ENCODE measurements at regions not wholly inside any gene's neighbourhood (a gene's known extent, or its start where the extent isn't known, plus 50 kb on each side); places are given as distances from the start of the nearest gene placed in this dataset.

DNA sequence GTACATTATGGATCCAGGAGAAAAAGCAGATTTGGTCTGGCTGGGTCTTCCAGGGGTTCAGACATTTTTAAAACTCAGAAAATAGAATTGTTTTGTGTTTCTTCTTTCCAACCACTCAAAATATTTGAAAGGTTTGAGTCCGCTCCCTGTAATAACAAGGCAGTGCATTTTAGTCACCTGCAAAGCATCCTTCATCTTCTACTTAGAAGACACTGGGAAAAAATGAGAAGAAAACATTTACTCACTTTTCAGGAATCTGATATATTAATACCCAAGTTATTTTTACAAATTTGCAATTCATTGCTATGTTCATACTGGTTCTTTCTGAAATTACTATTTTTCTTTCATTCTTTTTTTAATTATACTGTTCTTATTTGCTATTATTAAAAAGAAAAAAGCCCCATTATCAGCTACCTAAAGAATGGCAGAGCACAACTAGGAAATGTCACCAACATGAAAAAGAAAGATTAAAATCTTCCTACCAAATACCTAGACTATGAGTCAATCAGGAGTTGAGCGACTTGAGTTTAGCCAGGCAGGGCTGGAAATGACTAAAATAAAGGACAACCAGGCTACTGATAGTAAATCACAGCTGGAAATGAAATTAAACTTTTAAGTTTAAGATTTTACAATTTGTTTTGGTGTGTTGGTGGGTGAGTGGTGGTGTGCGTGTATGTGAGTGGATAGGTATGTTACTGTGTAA lies 280.3 kb upstream of the THBS1 start:
- no peak overlapping the region for H3K4me3 ChIP-seq (ENCODE audit: low read length)
- no peak for TF ChIP-seq ZNF274 (IDR thresholded peaks at IDR 0.05; ENCODE audit: low read depth, low read length)

DNA sequence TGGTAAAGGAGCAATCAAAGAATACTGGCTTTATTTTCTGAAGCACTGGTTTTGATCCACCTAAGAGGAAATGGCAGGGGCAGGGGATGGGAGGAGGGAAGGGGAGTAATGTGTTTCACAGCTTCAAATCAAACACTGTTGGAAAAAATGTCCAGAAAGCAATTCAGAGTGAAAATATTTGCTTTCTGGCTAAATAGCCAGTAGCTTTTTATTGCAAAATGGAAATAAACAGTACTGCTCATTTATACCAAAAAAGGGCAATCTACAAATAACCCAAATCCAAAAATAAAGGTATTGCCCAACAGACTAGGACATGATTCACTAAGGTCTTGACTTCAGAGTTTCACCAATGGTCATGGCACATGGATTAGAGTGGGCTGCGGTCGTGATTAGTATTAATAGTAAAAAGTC lies 279.3 kb upstream of the THBS1 start:
- H3K4me3 ChIP-seq (ENCODE audit: low read length) = no peak overlapping the region
- TF ChIP-seq ZNF274 (IDR thresholded peaks at IDR 0.05; ENCODE audit: low read depth, low read length) = no peak

DNA sequence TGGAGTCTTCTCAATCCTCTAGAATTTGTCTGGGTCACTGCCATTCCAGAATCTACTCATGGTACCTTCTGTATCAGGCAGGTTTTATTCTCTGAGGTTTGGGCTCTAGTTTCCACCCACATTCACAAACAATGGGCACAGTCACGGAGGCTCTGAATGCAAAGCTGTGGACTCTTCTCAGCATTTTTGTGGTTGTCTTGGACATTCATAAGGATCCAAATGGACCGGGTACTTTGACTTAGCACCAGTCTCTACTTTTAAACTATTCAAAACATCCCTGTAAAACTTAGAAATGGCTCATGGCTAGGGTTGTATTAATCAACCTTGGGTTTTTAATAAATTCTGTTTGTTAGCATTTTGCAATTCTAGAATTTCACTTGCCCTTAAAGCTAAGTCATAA lies 277.9 kb upstream of the THBS1 start:
- no peak for TF ChIP-seq ZNF274 (IDR thresholded peaks at IDR 0.05; ENCODE audit: low read depth, low read length)
- H3K4me3 ChIP-seq (ENCODE audit: low read length) = no peak overlapping the region

DNA sequence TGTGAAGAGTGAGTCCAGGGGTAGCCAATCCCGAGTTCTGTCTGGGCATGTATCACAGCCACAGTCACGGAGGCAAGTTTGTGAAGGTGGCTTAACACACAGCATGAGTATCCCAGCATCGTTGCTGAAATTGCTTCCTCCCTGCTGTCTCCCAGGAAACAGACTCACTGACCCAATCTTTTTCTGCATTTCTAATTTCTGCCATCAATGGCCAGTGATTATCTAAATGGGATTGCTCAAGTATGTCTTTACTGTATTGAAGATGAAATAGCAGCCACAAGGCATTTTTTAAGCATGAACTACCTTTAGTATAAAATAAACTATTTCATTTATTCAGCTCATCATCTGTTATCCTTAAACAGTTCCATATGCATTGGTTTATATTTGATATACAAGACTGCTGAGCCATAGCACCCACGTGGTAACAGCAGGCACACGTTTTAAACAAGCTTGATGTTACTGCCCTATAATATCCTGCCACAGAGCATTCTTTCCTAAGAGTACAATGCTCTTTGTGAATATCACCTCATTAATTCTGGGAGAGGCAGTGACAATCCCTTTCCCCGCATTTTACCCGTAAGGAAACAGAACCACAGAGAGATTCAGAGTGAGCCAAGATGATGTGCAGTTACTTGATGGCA lies 276.6 kb upstream of the THBS1 start:
- H3K4me3 ChIP-seq (ENCODE audit: low read length) = no peak overlapping the region
- no peak for TF ChIP-seq ZNF274 (IDR thresholded peaks at IDR 0.05; ENCODE audit: low read depth, low read length)

DNA sequence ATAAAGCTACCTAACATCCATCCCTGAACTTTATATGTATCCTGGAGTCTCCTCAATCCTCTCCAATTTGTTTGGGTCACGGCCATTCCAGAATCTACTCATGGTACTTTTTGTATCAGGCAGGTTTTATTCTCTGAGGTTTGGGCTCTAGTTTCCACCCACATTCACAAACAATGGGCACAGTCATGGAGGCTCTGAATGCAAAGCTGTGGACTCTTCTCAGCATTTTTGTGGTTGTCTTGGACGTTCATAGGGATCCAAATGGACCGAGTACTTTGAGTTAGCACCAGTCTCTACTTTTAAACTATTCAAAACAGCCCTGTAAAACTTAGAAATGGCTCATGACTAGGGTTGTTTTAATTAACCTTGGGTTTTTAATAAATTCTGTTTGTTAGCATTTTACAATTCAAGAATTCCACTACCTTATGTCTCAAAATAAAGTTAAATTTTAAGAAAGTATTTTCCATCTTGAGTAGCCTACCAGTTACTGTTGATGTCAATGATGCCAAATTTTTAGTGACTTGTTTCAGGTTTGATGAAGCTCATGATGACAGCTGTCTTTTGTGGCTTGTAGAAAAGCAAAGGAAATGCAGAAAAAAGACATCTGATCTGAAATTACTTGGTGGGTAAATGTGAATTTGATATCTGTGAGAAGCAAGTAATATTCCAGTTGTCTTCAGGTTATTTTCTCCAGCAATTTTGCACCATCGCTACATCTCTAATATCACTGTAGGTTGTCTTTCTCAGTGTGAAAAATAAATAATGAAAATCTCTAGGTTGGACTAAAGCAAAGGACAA lies 275.7 kb upstream of the THBS1 start:
- H3K4me3 ChIP-seq (ENCODE audit: low read length) = no peak overlapping the region
- no peak for TF ChIP-seq ZNF274 (IDR thresholded peaks at IDR 0.05; ENCODE audit: low read depth, low read length)

DNA sequence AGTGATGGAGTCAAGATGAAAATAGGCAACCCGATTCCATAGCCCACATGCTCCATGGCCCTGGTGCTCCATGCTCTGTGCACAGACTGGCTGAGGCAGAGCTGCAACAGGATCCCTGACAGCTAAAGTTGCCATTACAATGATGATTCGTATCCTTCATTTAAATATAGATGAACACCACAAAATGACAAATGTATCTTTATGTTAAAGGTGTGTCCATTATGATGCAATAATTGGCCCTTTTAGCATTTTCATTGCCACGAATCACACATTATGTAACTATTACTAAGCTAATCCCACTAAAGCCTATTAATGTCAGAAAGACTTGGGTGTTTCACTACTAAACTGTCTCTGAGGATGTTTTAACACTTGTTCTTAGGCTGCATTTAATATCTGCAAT lies 270.2 kb upstream of the THBS1 start:
- TF ChIP-seq ZNF274 (IDR thresholded peaks at IDR 0.05; ENCODE audit: low read depth, low read length) = no peak

DNA sequence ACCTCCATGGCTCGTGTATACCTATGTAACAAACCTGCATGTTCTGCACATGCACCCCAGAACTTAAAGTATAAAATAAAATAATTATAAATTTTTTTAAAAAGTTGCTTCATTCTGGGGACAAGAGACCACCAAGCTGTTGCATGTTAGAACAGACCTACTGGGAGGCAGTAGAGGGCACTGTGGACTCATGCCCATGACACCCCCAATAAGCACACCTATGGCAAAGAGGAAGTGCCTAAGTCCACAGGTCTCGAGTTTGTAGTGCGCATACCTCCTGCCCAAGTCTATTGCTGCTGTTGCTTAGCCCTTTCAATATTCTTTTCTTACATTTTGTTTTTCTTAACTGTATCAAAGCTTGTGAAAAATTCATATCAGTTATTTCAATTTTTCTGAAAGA lies 267.9 kb upstream of the THBS1 start:
- no peak for TF ChIP-seq ZNF274 (IDR thresholded peaks at IDR 0.05; ENCODE audit: low read depth, low read length)
- H3K4me3 ChIP-seq (ENCODE audit: low read length) = no peak overlapping the region

More for the DNA sequence above, 270.2 kb upstream of the THBS1 start:
- H3K4me3 ChIP-seq (ENCODE audit: low read length) = no peak overlapping the region

DNA sequence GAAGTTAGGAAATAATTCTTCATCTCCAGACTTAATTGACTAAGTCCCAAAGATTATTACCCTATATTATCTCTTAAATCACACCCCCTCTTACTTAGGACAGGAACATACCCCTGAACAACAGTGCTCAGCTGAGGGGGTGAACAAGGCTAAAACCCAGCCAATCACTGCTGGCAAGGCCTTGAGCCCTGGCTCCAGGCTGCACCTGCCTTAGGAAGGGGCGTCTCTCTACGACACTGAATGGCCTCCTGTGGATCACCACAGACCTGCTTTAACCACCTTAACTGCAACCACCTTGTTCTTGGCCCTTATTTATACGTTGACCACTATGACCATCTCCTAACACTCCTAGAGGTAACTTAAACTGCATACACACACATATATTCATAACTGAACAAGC lies 267.4 kb upstream of the THBS1 start:
- no peak overlapping the region for H3K4me3 ChIP-seq (ENCODE audit: low read length)
- no peak for TF ChIP-seq ZNF274 (IDR thresholded peaks at IDR 0.05; ENCODE audit: low read depth, low read length)

DNA sequence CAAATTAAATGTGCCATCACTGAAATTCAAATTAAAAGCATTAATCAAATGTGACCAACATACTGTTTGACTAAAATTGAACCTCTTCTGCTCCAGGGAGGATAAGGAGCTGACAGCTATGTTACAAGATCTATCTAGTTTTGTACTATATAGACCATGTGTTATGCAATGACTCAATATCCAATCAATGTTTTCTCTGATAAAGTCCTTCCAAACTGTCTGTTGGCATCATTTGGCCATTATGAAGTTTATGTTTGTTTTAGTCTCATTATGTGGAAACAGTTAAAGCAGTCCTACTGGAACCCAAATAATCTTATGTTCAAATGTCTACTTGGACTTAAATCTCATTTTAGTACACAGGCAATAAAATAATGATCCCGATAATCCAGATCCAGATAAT lies 267.0 kb upstream of the THBS1 start:
- TF ChIP-seq ZNF274 (IDR thresholded peaks at IDR 0.05; ENCODE audit: low read depth, low read length) = no peak
- H3K4me3 ChIP-seq (ENCODE audit: low read length) = no peak overlapping the region

DNA sequence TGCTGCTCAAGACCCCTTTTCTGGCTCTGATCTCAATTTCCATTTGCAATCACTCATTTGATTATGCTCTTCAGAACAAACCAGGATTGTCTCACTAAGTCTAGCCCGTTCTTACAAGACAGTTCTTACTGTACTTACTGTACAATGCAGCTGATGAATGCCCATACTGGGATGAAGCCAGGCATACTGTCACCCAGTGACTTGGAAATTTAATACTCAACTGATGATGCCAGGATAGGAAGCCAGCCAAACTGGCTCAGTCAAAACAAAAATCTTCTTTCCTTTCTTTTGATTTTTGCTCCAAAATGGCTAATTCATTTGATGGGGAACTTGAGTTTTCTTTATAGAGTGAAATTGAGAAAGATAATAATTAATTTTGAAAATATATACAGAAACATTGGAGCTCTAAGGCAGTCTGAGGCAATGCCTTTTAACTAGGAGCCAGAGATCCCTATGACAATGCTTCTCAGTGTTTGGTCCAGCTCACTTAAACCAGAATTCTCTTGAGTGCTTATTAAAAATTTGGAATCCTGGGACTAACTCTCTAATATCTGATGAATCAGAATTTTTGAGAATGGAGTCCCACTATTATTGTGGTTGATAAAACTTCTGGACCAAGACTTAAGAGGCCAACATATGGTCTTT lies 265.6 kb upstream of the THBS1 start:
- TF ChIP-seq ZNF274 (IDR thresholded peaks at IDR 0.05; ENCODE audit: low read depth, low read length) = no peak
- no peak overlapping the region for H3K4me3 ChIP-seq (ENCODE audit: low read length)

DNA sequence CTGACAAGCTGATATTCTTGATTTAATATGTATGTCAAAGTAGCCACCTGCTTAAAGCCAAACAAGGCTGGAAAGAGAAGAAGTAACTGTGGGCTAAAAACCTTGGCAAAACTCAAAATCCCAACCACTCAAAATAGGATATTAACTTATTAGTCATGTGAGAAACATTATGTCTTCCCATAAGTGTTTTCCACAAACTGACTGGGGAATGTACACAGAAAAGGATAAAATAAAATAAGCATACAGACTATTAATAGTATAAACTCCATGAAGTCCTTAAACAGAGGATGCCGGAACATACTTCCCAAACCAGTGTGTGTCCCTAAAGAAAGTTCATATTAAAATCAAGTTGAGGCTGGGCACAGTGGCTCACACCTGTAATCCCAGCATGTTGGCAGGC lies 263.7 kb upstream of the THBS1 start:
- TF ChIP-seq ZNF274 (IDR thresholded peaks at IDR 0.05; ENCODE audit: low read depth, low read length) = no peak
- H3K4me3 ChIP-seq (ENCODE audit: low read length) = no peak overlapping the region

DNA sequence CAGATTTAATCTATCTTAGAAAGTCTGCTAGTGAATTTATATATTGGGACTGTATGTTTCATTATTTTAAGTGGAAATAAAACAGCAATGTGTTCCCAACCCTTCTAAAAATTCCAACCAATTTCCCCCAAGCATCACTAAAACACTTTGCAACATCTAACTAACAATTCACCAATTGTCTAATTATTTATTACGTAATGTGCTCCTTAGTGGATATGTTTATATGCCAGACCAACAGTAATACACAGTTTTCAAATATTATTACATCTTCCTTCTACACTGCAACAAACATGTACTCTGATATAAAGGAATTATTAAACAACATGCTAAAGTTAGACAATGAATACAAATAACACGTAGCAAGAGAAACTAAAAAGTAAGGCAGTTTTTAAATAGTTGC lies 262.6 kb upstream of the THBS1 start:
- no peak for TF ChIP-seq ZNF274 (IDR thresholded peaks at IDR 0.05; ENCODE audit: low read depth, low read length)
- no peak overlapping the region for H3K4me3 ChIP-seq (ENCODE audit: low read length)

DNA sequence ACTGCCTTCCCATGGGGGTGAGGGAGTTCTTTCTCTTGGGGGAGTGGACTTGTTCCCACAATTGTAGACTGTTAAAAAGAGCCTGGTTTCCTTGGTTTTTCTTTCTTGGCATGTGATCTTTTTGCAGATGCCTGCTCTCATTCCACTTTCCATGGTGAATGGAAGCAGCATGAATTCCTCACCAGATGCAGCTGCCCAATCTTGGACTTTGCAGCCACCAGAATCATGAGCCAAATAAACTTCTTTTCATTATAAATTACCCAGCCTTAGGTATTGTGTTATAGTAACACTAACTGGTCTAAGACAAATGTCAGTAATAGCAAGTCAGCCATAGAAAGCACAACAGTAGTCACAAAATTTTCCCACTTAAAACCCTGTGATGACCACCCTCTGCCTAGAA lies 260.5 kb upstream of the THBS1 start:
- H3K4me3 ChIP-seq (ENCODE audit: low read length) = no peak overlapping the region
- no peak for TF ChIP-seq ZNF274 (IDR thresholded peaks at IDR 0.05; ENCODE audit: low read depth, low read length)

DNA sequence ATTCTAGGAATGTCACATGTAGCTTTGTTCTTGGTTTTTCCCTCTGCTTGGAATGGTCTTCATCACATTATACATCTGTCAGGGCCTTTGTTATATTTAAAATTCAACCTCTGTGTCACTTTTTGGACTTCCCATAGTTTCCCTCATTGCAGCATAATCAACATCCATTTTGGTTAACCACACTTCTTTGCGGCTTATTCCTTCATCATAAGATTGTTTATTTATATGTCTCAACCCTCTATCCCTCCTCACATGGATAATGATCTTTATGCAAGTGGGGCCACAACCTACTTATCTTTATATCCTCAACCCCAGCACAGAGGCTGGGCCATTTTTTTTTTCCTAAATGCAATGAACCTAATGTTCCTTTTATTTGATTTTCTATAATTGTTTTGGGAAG lies 260.0 kb upstream of the THBS1 start:
- TF ChIP-seq ZNF274 (IDR thresholded peaks at IDR 0.05; ENCODE audit: low read depth, low read length) = no peak
- H3K4me3 ChIP-seq (ENCODE audit: low read length) = no peak overlapping the region
